Heart left ventricle (tissue), 13 donors: ENCODE measurements at regions not wholly inside any gene's neighbourhood (a gene's known extent, or its start where the extent isn't known, plus 50 kb on each side); places are given as distances from the start of the nearest gene placed in this dataset.
A peak's percentile ranks its signal among the peaks of the same experiment; 100 is the strongest.

Source experiments
- POLR2A ChIP-seq, 2 donors: fragments of 450-650 bp; IDR thresholded peaks; one replicate each; pipeline ENCODE4 v1.6.1; 2017; ENCODE audit warnings: antibody characterized with exemption in 2 of 2, mild to moderate bottlenecking in 2 of 2, moderate library complexity in 2 of 2
- TF ChIP-seq, protein P1 (sequence below), 12 donors: fragments of 200-600 bp; sonication (generic) in 4 of 12; IDR thresholded peaks; one replicate each; pipeline versions ENCODE4 v1.5.0 to v1.8.0; 2018 to 2022; ENCODE audit warnings: antibody characterized with exemption in 12 of 12, mild to moderate bottlenecking in 5 of 12
- donor health status: ischemic (EF 13 %, LVEDD 7.1; RV severe dilation, severe dysfunction).
- donor health status: DM: no; HTN: yes; CAD: no.
- donor health status: DM: no; HTN: no; CAD: no.
- donor health status: ischemic (EF 25% LVEDD 6.9; RV normal size, moderate dysfunction).
- donor health status: ischemic (EF 25% LVEDD 5.7; RV mildly dilated, moderate dysfunction).
- donor health status: ischemic (EF 35%, LVEDD 5.7; RV mildly dilated, moderate dysfunction).
- donor health status: nonischemic (EF 11% LVEDD 7.7; RV severe dilation, severe dysfunction).
- donor health status: DM: yes; HTN: yes; CAD: no.
- donor health status: PGD.
- donor health status: ischemic (EF 29% LVEDD 5.4; RV normal size, mild dysfunction).
- donor health status: nonischemic (EF 23%, LVEDD 6.1; RV moderate dilation, normal function).

DNA sequence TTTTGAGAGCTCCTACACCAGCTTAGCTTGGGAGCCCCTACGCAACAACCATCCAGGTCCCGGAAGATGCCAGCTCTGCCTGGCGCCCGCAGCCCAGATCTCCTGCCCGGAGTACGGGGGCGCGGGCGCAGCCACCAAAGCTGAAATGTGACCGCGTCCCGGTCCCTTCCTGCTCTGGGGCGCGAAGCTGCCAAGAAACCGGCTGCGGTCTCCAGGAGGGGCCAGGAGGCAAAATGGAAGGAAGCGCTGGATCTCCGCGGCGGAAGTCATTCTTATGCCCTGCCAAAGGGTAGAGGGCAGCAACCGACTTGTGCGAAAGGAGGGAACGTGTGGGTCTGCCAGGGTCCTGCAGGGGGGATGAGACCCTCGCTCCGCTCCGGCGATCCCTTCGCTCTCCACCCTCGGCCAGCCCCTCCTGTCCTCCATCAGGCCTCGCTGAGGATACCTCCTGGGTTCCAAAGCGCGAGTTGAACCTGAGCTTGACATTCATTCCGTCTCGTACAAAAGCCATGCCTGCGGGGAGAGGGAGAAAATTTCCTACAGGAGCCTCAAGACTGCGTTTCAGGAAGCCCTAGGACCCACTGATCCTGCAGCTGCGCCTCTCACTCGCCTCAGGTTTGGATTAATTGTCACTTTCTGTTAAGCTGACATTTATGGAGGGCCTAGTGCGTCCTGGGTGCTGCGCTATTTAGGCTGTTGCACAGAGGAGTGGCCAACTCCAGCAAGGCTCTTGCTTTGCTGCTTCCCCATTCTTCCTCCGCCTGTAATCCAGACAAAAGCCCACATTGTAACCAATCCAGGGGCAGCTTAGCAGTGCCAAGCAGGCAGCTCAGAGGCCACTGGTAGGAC lies 98.3 kb upstream of the VGLL3 start:
- TF ChIP-seq, protein P1, sequence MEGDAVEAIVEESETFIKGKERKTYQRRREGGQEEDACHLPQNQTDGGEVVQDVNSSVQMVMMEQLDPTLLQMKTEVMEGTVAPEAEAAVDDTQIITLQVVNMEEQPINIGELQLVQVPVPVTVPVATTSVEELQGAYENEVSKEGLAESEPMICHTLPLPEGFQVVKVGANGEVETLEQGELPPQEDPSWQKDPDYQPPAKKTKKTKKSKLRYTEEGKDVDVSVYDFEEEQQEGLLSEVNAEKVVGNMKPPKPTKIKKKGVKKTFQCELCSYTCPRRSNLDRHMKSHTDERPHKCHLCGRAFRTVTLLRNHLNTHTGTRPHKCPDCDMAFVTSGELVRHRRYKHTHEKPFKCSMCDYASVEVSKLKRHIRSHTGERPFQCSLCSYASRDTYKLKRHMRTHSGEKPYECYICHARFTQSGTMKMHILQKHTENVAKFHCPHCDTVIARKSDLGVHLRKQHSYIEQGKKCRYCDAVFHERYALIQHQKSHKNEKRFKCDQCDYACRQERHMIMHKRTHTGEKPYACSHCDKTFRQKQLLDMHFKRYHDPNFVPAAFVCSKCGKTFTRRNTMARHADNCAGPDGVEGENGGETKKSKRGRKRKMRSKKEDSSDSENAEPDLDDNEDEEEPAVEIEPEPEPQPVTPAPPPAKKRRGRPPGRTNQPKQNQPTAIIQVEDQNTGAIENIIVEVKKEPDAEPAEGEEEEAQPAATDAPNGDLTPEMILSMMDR (IDR thresholded peaks at IDR 0.05) = no peak
- peak in 1 of 2 donors; percentile 34 for TF ChIP-seq POLR2A (IDR thresholded peaks at IDR 0.05)
